IMR-90 (cell line): ENCODE measurements at regions not wholly inside any gene's neighbourhood (a gene's known extent, or its start where the extent isn't known, plus 50 kb on each side); places are given as distances from the start of the nearest gene placed in this dataset.

Source experiments
- ATAC-seq: fragments of 200-7000 bp; cut with Tn5 transposase; 2 replicates; pipeline ENCODE4 v1.9.1; 2020; ENCODE audit warnings: low read depth, mild to moderate bottlenecking, moderate library complexity
- BruUV-seq: library from RNA; stranded (reverse); fragments of 400-500 nt; replicated peaks from 2 replicates; lab custom pipeline; 2021; lab: Mats Ljungman, UMichigan
- CTCF ChIA-PET: fragments of 300-600 bp; formaldehyde crosslinking; extraction: SDS; loops from one replicate; lab custom pipeline; 2021; ENCODE audit warnings: antibody characterized with exemption; lab: Yijun Ruan, JAX
- POLR2A ChIA-PET: fragments of 300-600 bp; sonication (Branson Sonifier 250); formaldehyde crosslinking; loops from one replicate; lab custom pipeline; 2022; ENCODE audit warnings: antibody characterized with exemption; ENCODE audit not compliant: unreplicated experiment; lab: Charles Lee
- DNase-seq: peaks from one replicate; pipeline ENCODE4 v3.0.0; 2013
- H2AFZ ChIP-seq: replicated peaks from 2 replicates; pipeline ENCODE3; 2013; ENCODE audit warnings: low read length, mild to moderate bottlenecking; ENCODE audit not compliant: poor library complexity
- H2AK5ac ChIP-seq: 2 replicates; pipeline ENCODE4 v1.6.1; 2013; ENCODE audit warnings: low read depth, low read length, inconsistent platforms
- H2AK9ac ChIP-seq: replicated peaks from 2 replicates; pipeline ENCODE3; 2013; ENCODE audit warnings: mild to moderate bottlenecking, low read depth, low read length, moderate library complexity; ENCODE audit not compliant: poor library complexity
- H2BK120ac ChIP-seq: 2 replicates; pipeline ENCODE4 v1.6.1; 2013; ENCODE audit warnings: low read depth, low read length, inconsistent platforms
- H2BK15ac ChIP-seq: 3 replicates; pipeline ENCODE4 v1.6.1; 2013; ENCODE audit warnings: low read depth, low read length, inconsistent platforms
- H2BK20ac ChIP-seq: 2 replicates; pipeline ENCODE4 v1.6.1; 2013; ENCODE audit warnings: low read depth, mild to moderate bottlenecking, inconsistent platforms, low read length, moderate library complexity
- H2BK5ac ChIP-seq: 2 replicates; pipeline ENCODE4 v1.6.1; 2013; ENCODE audit warnings: mild to moderate bottlenecking, low read depth, low read length, inconsistent platforms; ENCODE audit not compliant: poor library complexity, severe bottlenecking
- H3K14ac ChIP-seq: replicated peaks from 2 replicates; pipeline ENCODE4 v1.6.1; 2013; ENCODE audit warnings: low read depth, low read length, inconsistent platforms
- H3K18ac ChIP-seq: 2 replicates; pipeline ENCODE4 v1.6.1; 2013; ENCODE audit warnings: low read depth, low read length, control low read depth
- H3K23ac ChIP-seq: 2 replicates; pipeline ENCODE4 v1.6.1; 2013; ENCODE audit warnings: low read depth, low read length, inconsistent platforms
- H3K27ac ChIP-seq: 2 replicates; pipeline ENCODE4 v1.5.1; 2013; ENCODE audit warnings: mild to moderate bottlenecking, control low read depth, low read length; ENCODE audit not compliant: insufficient read depth
- H3K27me3 ChIP-seq: 2 replicates; pipeline ENCODE4 v1.6.1; 2013; ENCODE audit warnings: low read length; ENCODE audit not compliant: control insufficient read depth, insufficient read depth
- H3K36me3 ChIP-seq: 2 replicates; pipeline ENCODE4 v1.6.1; 2013; ENCODE audit warnings: low read length, mixed read lengths; ENCODE audit not compliant: control insufficient read depth, insufficient read depth
- H3K4ac ChIP-seq: 2 replicates; pipeline ENCODE4 v1.6.1; 2013; ENCODE audit warnings: low read depth, low read length, inconsistent platforms
- H3K4me1 ChIP-seq: 2 replicates; pipeline ENCODE4 v1.6.1; 2013; ENCODE audit warnings: low read length, mixed read lengths; ENCODE audit not compliant: control insufficient read depth, insufficient read depth
- H3K4me2 ChIP-seq: 2 replicates; pipeline ENCODE4 v1.6.1; 2013; ENCODE audit warnings: low read depth, mild to moderate bottlenecking, control low read depth, low read length, moderate library complexity
- H3K4me3 ChIP-seq: 2 replicates; pipeline ENCODE4 v1.5.1; 2013; ENCODE audit warnings: low read depth, mild to moderate bottlenecking, control low read depth, low read length, moderate library complexity; ENCODE audit not compliant: insufficient read depth
- H3K56ac ChIP-seq: 2 replicates; pipeline ENCODE4 v1.6.1; 2013; ENCODE audit warnings: low read length, inconsistent platforms; ENCODE audit not compliant: insufficient read depth; ENCODE audit errors: extremely low read depth
- H3K79me1 ChIP-seq, 2 experiments: 2 replicates each; pipeline ENCODE4 v1.6.1; 2013; ENCODE audit warnings: low read length in 2 of 2, inconsistent platforms in 1 of 2, low read depth in 1 of 2
- H3K9ac ChIP-seq: 2 replicates; pipeline ENCODE4 v1.6.1; 2013; ENCODE audit warnings: low read depth, low read length, control low read depth
- H3K9me1 ChIP-seq: 2 replicates; pipeline ENCODE4 v1.6.1; 2013; ENCODE audit warnings: low read length, inconsistent platforms; ENCODE audit not compliant: insufficient read depth
- H3K9me3 ChIP-seq: 2 replicates; pipeline ENCODE4 v1.6.1; 2013; ENCODE audit warnings: low read length; ENCODE audit not compliant: control insufficient read depth, insufficient read depth
- H4K20me1 ChIP-seq: 2 replicates; pipeline ENCODE4 v1.6.1; 2013; ENCODE audit warnings: low read length, inconsistent platforms; ENCODE audit not compliant: insufficient read depth
- H4K5ac ChIP-seq: 2 replicates; pipeline ENCODE4 v1.6.1; 2013; ENCODE audit warnings: mild to moderate bottlenecking, low read depth, low read length, control low read depth
- H4K8ac ChIP-seq, 2 experiments: 2 replicates each; pipeline ENCODE4 v1.6.1; 2013; ENCODE audit warnings: low read depth in 2 of 2, low read length in 2 of 2, control low read depth in 1 of 2, inconsistent platforms in 1 of 2
- H4K91ac ChIP-seq: 2 replicates; pipeline ENCODE4 v1.6.1; 2013; ENCODE audit warnings: low read depth, low read length, inconsistent platforms; ENCODE audit not compliant: insufficient read depth
- BHLHE40 ChIP-seq: fragments of 150-350 bp; IDR thresholded peaks from 2 replicates; pipeline ENCODE4 v1.6.1; 2016; ENCODE audit warnings: mild to moderate bottlenecking, low read depth, low read length
- CEBPB ChIP-seq: IDR thresholded peaks from 2 replicates; pipeline ENCODE4 v1.6.1; 2012; ENCODE audit warnings: low read depth, low read length, improper control_type of control experiment
- CHD1 ChIP-seq: IDR thresholded peaks from 2 replicates; pipeline ENCODE4 v1.6.1; 2012; ENCODE audit warnings: low read depth, low read length, improper control_type of control experiment
- CTCF ChIP-seq: conservative IDR thresholded peaks from 2 replicates; pipeline ENCODE4 v1.5.1; 2012; ENCODE audit warnings: mild to moderate bottlenecking, low read depth, low read length, improper control_type of control experiment
- FOS ChIP-seq: fragments of 150-350 bp; IDR thresholded peaks from 2 replicates; pipeline ENCODE4 v1.6.1; 2016; ENCODE audit warnings: low read depth, low read length
- MAFK ChIP-seq: IDR thresholded peaks from 2 replicates; pipeline ENCODE4 v1.6.1; 2012; ENCODE audit warnings: low read depth, low read length, improper control_type of control experiment
- MAZ ChIP-seq: IDR thresholded peaks from 2 replicates; pipeline ENCODE4 v1.6.1; 2012; ENCODE audit warnings: low read depth, mild to moderate bottlenecking, low read length, improper control_type of control experiment, moderate library complexity, borderline replicate concordance
- MXI1 ChIP-seq: IDR thresholded peaks from 2 replicates; pipeline ENCODE4 v1.6.1; 2012; ENCODE audit warnings: low read depth, mild to moderate bottlenecking, low read length, moderate library complexity, borderline replicate concordance
- NFE2L2 ChIP-seq: fragments of 150-350 bp; IDR thresholded peaks from 2 replicates; pipeline ENCODE4 v1.6.1; 2016; ENCODE audit warnings: low read depth, mild to moderate bottlenecking, low read length
- POLR2A ChIP-seq: IDR thresholded peaks from 2 replicates; pipeline ENCODE4 v1.6.1; 2012; ENCODE audit warnings: mild to moderate bottlenecking, low read depth, low read length
- RCOR1 ChIP-seq: IDR thresholded peaks from 2 replicates; pipeline ENCODE4 v1.6.1; 2012; ENCODE audit warnings: mild to moderate bottlenecking, low read length, improper control_type of control experiment; ENCODE audit not compliant: insufficient replicate concordance
- RFX5 ChIP-seq: IDR thresholded peaks from 2 replicates; pipeline ENCODE4 v1.8.0; 2012; ENCODE audit warnings: low read depth, mild to moderate bottlenecking, low read length, moderate library complexity
- SMC3 ChIP-seq: fragments of 150-350 bp; IDR thresholded peaks from 2 replicates; pipeline ENCODE4 v1.6.1; 2016; ENCODE audit warnings: low read depth, mild to moderate bottlenecking, antibody characterized with exemption, low read length, moderate library complexity
- USF2 ChIP-seq: fragments of 150-350 bp; IDR thresholded peaks from 2 replicates; pipeline ENCODE4 v1.6.1; 2017; ENCODE audit warnings: mild to moderate bottlenecking, antibody characterized with exemption, low read length, low read depth
- WGBS, 2 experiments: methylation state at CpG; one replicate each; pipeline versions ENCODE4 v1.1.5 to v1.1.7; 2013; ENCODE audit warnings: missing lambda C conversion rate in 2 of 2; ENCODE audit not compliant: insufficient read length in 1 of 2; ENCODE audit errors: extremely low coverage in 2 of 2; 5-methylcytosine and 5-hydroxymethylcytosine counted together
- dilution Hi-C: fragments of 300-500 bp; cut with HindIII; formaldehyde crosslinking; loops from one replicate; pipeline ENCODE4 v1.14.3; 2018; ENCODE audit warnings: low sequenced_read_pairs; ENCODE audit not compliant: unreplicated experiment
- in situ Hi-C: fragments of 300-500 bp; cut with MboI; formaldehyde crosslinking; loops from 3 replicates; pipeline ENCODE4 v1.14.3; 2019; ENCODE audit warnings: low sequenced_read_pairs, inconsistent platforms, mixed read lengths
- intact Hi-C: fragments of 100-400 bp; cut with micrococcal nuclease; formaldehyde crosslinking; loops from 2 replicates; pipeline ENCODE4 v1.10.0; 2022
- TF ChIP-seq, protein P1 (sequence below): fragments of 150-350 bp; IDR thresholded peaks from 2 replicates; pipeline ENCODE4 v1.6.1; 2016; ENCODE audit warnings: low read depth, mild to moderate bottlenecking, low read length, moderate library complexity, borderline replicate concordance

- no peak overlapping the region for H4K8ac ChIP-seq
- ChIA-PET CTCF (interaction anchor here (2.0 kb wide), 1 partner anchor 9 kb away, joined by 9 read pairs; no protein-coding TSS in a partner anchor), POLR2A (no interaction called here)
- H3K36me3 ChIP-seq: no peaks in the 10 kb centered on the region
- ATAC-seq: no peak
- H2BK5ac ChIP-seq: no peak overlapping the region
- TF ChIP-seq BHLHE40 (no peak), MAFK (no peak), USF2 (no peak), FOS (no peak), NFE2L2 (no peak), SMC3 (no peak), RFX5 (no peak), CEBPB (no peak), POLR2A (no peak), MXI1 (no peak), CTCF (no peak), RCOR1 (no peak), CHD1 (no peak), MAZ (no peak)
- TF ChIP-seq, protein P1, sequence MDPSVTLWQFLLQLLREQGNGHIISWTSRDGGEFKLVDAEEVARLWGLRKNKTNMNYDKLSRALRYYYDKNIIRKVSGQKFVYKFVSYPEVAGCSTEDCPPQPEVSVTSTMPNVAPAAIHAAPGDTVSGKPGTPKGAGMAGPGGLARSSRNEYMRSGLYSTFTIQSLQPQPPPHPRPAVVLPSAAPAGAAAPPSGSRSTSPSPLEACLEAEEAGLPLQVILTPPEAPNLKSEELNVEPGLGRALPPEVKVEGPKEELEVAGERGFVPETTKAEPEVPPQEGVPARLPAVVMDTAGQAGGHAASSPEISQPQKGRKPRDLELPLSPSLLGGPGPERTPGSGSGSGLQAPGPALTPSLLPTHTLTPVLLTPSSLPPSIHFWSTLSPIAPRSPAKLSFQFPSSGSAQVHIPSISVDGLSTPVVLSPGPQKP: no peak
- H4K20me1 ChIP-seq: no peaks in the 10 kb centered on the region
- H3K56ac ChIP-seq: no peak overlapping the region
- no TSS peak for BruUV-seq
- no peaks in the 10 kb centered on the region for H3K4me1 ChIP-seq
- no peak for DNase-seq
- intact Hi-C loops (no loop called here), dilution Hi-C loops (no loop called here), in situ Hi-C loops (no loop called here)
- no peak overlapping the region for H2AK9ac ChIP-seq
- H3K4me3 ChIP-seq: no peak overlapping the region
- no peak overlapping the region for H3K23ac ChIP-seq
- no peak overlapping the region for H2BK20ac ChIP-seq
- no peaks in the 10 kb centered on the region for H3K9me1 ChIP-seq
- H3K27ac ChIP-seq: no peak overlapping the region
- H3K79me1 ChIP-seq: no peaks in the 10 kb centered on the region
- H3K27me3 ChIP-seq: no peaks in the 10 kb centered on the region
- no peak overlapping the region for H2AFZ ChIP-seq
- H4K5ac ChIP-seq: no peak overlapping the region
- H3K4ac ChIP-seq: no peak overlapping the region
- no peak overlapping the region for H2AK5ac ChIP-seq
- no peak overlapping the region for H3K9ac ChIP-seq
- no peak overlapping the region for H2BK15ac ChIP-seq
- H3K4me2 ChIP-seq: no peak overlapping the region
- no peak overlapping the region for H3K14ac ChIP-seq
- H3K18ac ChIP-seq: no peak overlapping the region
- no peaks in the 10 kb centered on the region; the same call in 1 of the 2 replicates for H3K9me3 ChIP-seq
- no peak overlapping the region for H2BK120ac ChIP-seq
- H4K91ac ChIP-seq: no peak overlapping the region
- 0% methylated on average over 1 of the region's 2 CpGs; no CpG with 5 or more reads in 1 of the 2 experiments for WGBS, 2 experiments
These were observed 86.6 kb upstream of the SLC6A11 start for GRCh38 chr3:10729439-10729838.
